ENCODE measurements at regions not wholly inside any gene's neighbourhood (a gene's known extent, or its start where the extent isn't known, plus 50 kb on each side); places are given as distances from the start of the nearest gene placed in this dataset.

DNA sequence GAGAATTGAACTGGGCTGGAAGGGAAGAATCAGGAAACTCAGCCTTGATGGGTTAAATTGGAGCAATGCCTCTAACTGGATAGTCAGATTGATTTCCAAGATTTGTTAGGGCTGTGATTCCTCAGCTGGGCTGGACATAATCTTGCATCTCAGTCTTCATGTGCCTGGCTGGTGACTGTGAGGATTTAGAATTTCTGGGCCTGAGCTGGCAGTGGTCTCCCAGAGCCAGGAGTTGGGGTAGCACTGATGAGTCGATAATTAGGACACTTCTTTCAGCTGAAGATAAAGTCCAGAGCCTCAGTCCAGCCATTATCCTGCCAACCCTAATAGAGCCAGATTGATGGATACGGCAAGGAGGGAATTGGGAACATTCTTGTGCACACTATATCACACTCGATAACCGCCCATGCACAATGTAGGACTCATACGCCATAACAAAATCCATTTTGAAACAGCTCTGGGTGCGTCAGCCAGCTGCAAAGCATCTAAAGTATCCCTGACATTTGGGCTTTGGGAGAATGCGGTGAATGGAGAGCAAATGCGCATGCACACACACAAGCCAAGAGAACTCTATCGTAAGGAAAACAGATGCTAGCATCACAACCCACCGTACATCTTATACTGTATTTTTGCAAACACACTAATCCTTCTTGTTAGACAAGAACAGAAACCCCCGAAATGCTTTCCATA is 405.1 kb upstream of the KLF4 start:
- intact Hi-C loops (cut with DNase I) = no loop called here
- TF ChIP-seq POLR2A (IDR thresholded peaks at IDR 0.05) = no peak
- TF ChIP-seq, protein P1, sequence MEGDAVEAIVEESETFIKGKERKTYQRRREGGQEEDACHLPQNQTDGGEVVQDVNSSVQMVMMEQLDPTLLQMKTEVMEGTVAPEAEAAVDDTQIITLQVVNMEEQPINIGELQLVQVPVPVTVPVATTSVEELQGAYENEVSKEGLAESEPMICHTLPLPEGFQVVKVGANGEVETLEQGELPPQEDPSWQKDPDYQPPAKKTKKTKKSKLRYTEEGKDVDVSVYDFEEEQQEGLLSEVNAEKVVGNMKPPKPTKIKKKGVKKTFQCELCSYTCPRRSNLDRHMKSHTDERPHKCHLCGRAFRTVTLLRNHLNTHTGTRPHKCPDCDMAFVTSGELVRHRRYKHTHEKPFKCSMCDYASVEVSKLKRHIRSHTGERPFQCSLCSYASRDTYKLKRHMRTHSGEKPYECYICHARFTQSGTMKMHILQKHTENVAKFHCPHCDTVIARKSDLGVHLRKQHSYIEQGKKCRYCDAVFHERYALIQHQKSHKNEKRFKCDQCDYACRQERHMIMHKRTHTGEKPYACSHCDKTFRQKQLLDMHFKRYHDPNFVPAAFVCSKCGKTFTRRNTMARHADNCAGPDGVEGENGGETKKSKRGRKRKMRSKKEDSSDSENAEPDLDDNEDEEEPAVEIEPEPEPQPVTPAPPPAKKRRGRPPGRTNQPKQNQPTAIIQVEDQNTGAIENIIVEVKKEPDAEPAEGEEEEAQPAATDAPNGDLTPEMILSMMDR (IDR thresholded peaks at IDR 0.05) = no peak
- Histone ChIP-seq H3K27me3 (no peaks in the 10 kb centered on the region), H3K4me3 (no peak overlapping the region), H3K27ac (no peak overlapping the region), H3K4me1 (replicated peaks in 1 of 2) (no peaks in the 10 kb centered on the region), H3K9me3 (replicated peaks in 1 of 3) (no peaks in the 10 kb centered on the region), H3K36me3 (replicated peaks in 1 of 2) (no peaks in the 10 kb centered on the region)
- WGBS, 4 donors = 67 to 80% (median 77%) methylated on average over 11 of the region's 11 CpGs
- DNase-seq = peak in 1 of 7 donors; percentile 14

DNA sequence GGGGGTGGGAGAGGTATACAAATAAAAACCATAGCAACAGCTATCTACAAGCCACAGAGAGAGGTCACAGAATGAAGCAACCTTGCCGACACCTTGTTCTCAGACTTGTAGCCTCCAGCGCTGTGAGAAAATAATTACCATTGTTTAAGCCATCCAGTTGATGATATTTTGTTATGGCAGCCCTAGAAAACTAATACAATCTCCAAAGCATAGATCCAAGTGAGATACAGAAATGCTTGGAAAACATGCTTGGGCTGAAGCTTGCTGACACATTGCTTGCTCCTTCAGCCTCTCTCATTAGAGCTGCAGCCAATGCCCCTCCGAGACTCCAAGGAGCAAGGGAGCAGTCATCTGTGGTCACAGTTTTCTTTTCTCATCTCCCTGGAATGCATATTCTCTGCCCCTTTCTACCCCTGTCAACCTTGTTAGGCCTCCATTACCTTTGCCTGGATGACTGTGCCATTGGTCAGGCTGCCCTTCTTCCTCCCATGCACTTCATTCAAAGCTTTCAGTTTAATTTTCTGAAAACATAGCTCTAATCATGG is 401.4 kb upstream of the KLF4 start:
- Histone ChIP-seq H3K4me1 (replicated peaks in 1 of 2) (no peaks in the 10 kb centered on the region), H3K27me3 (no peaks in the 10 kb centered on the region), H3K36me3 (replicated peaks in 1 of 2) (no peaks in the 10 kb centered on the region), H3K9me3 (replicated peaks in 1 of 3) (no peaks in the 10 kb centered on the region), H3K27ac (no peak overlapping the region), H3K4me3 (no peak overlapping the region)
- DNase-seq = no peak
- TF ChIP-seq, protein P1 (IDR thresholded peaks at IDR 0.05) = no peak
- no peak for TF ChIP-seq POLR2A (IDR thresholded peaks at IDR 0.05)
- intact Hi-C loops (cut with DNase I) = no loop called here
- 89 to 98% (median 93%) methylated on average over 3 of the region's 3 CpGs for WGBS, 4 donors

DNA sequence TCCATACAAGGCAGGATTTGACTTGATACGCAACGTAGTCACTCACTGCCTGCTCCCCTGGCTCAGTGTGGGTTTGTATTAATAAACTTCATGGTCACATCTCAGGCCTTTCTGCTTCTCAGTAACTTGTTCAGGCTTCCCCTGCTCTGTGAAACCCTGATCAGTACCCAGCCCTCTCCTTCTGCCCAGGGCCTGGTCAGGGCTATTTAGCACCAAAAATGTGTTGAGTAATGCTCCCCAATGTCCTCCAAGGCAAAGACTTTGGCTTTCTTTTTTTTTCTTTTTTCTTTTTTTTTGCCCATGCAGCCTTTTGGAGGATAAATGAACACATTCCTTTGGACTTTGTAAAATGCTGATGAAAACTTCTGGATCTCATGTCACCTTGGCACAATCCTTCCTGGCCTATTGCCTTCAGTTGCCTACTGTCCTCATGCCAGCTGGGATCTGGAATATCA is 399.2 kb upstream of the KLF4 start:
- intact Hi-C loops (cut with DNase I) = no loop called here
- no peak overlapping the region for H3K4me3 ChIP-seq
- 55 to 94% (median 66%) methylated on average over 2 of the region's 2 CpGs for WGBS, 4 donors
- H3K36me3 ChIP-seq (replicated peaks in 1 of 2) = no peaks in the 10 kb centered on the region
- peak overlapping the region in 1 of 5 donors; percentile 31 for H3K27ac ChIP-seq
- TF ChIP-seq, protein P1 (IDR thresholded peaks at IDR 0.05) = no peak
- no peaks in the 10 kb centered on the region for H3K27me3 ChIP-seq
- H3K4me1 ChIP-seq (replicated peaks in 1 of 2) = no peaks in the 10 kb centered on the region
- peak in 3 of 7 donors; percentile 31 to 35 (median 34) for DNase-seq
- H3K9me3 ChIP-seq (replicated peaks in 1 of 3) = no peaks in the 10 kb centered on the region

DNA sequence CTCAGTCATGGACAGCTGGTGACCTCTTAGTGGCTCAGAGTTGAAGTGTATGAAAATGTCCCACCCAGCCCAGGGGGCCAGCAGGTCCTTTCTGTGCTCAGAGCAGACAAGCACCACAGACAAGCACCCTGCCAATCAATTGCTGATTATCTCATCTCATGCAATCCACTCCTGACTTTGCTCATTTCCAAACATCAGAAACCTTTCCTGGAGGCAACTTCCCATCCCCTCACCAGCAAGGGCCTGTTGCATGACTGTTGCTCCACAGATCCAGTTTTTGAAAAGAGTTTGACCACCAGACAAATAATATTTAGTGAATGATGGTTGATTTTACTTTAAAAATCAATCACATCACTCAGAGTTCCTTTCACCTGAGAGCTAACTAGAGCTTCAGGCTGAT is 397.3 kb upstream of the KLF4 start:
- TF ChIP-seq, protein P1 (IDR thresholded peaks at IDR 0.05) = no peak
- TF ChIP-seq POLR2A (IDR thresholded peaks at IDR 0.05) = no peak
- intact Hi-C loops (cut with DNase I) = no loop called here
- Histone ChIP-seq H3K27ac (no peak overlapping the region), H3K27me3 (no peaks in the 10 kb centered on the region), H3K4me3 (no peak overlapping the region), H3K36me3 (replicated peaks in 1 of 2) (no peaks in the 10 kb centered on the region), H3K9me3 (replicated peaks in 1 of 3) (peaks cover 0 to 4% (median 0%) of the 10 kb centered on the region in 3 donors), H3K4me1 (replicated peaks in 1 of 2) (no peaks in the 10 kb centered on the region)
- DNase-seq = no peak

All from adrenal gland (tissue), 9 donors.